ENCODE measurements at regions not wholly inside any gene's neighbourhood (a gene's known extent, or its start where the extent isn't known, plus 50 kb on each side); places are given as distances from the start of the nearest gene placed in this dataset.

GRCh38 chr2:226429476-226429875, 370.1 kb downstream of the IRS1 start:
- no peak for DNase-seq

- DNase-seq, result peak; percentile 98
Observed at GRCh38 chr2:226427538-226428307, 371.9 kb downstream of the IRS1 start.

- peak; percentile 100 for DNase-seq
Observed at GRCh38 chr2:226426292-226426736, 373.3 kb downstream of the IRS1 start.

- DNase-seq, result no peak
Observed at GRCh38 chr2:226424971-226425370, 374.6 kb downstream of the IRS1 start.

- no peak for DNase-seq
Observed at GRCh38 chr2:226423498-226423960, 376.1 kb downstream of the IRS1 start.

- DNase-seq, result no peak
Observed at GRCh38 chr2:226420646-226421045, 379.0 kb downstream of the IRS1 start.

- no peak for DNase-seq
Observed at GRCh38 chr2:226418521-226418920, 381.1 kb downstream of the IRS1 start.

- DNase-seq, result no peak
Observed at GRCh38 chr2:226414335-226414734, 385.3 kb downstream of the IRS1 start.

GRCh38 chr2:226413498-226414130, 386.0 kb downstream of the IRS1 start:
- DNase-seq, result no peak

GRCh38 chr2:226411727-226412360, 387.8 kb downstream of the IRS1 start:
- peak; percentile 80 for DNase-seq

GRCh38 chr2:226411205-226411604, 388.4 kb downstream of the IRS1 start:
- DNase-seq, result no peak

GRCh38 chr2:226410247-226410835, 389.3 kb downstream of the IRS1 start:
- peak; percentile 83 for DNase-seq

GRCh38 chr2:226409134-226409533, 390.5 kb downstream of the IRS1 start:
- DNase-seq, result no peak

GRCh38 chr2:226408141-226408540, 391.5 kb downstream of the IRS1 start:
- no peak for DNase-seq

- no peak for DNase-seq
Observed at GRCh38 chr2:226407135-226407534, 392.5 kb downstream of the IRS1 start.

- peak; percentile 51 for DNase-seq
Observed at GRCh38 chr2:226405465-226405864, 394.2 kb downstream of the IRS1 start.

GRCh38 chr2:226403369-226403768, 396.3 kb downstream of the IRS1 start:
- no peak for DNase-seq

GRCh38 chr2:226399006-226399405, 400.6 kb downstream of the IRS1 start:
- DNase-seq, result no peak

- no peak for DNase-seq
Observed at GRCh38 chr2:226398580-226398979, 401.0 kb downstream of the IRS1 start.

GRCh38 chr2:226396541-226396940, 403.1 kb downstream of the IRS1 start:
- DNase-seq, result no peak

GRCh38 chr2:226387499-226387942, 412.1 kb downstream of the IRS1 start:
- DNase-seq, result no peak

- DNase-seq, result no peak
Observed at GRCh38 chr2:226383461-226383860, 416.2 kb downstream of the IRS1 start.

GRCh38 chr2:226380679-226381078, 418.9 kb downstream of the IRS1 start:
- no peak for DNase-seq
